Tibial artery (tissue), 4 donors: ENCODE measurements at regions not wholly inside any gene's neighbourhood (a gene's known extent, or its start where the extent isn't known, plus 50 kb on each side); places are given as distances from the start of the nearest gene placed in this dataset.

Experiments used
- DNase-seq, 2 donors: peaks; one replicate each; pipeline ENCODE4 v3.0.0-alpha.2; 2019
- H3K27ac ChIP-seq, 2 donors: fragments of 200-600 bp; sonication (generic) in 1 of 2; 1 replicate in 1 of 2; 2 replicates in 1 of 2; pipeline ENCODE4 v1.5.1; 2018 to 2019; ENCODE audit warnings: mild to moderate bottlenecking in 1 of 2
- H3K27me3 ChIP-seq, 2 donors: fragments of 200-600 bp; sonication (generic) in 1 of 2; one replicate each; pipeline versions ENCODE4 v1.5.1 to v1.6.0; 2016 to 2019
- H3K36me3 ChIP-seq, 3 donors: fragments of 200-600 bp; sonication (generic) in 2 of 3; one replicate each; pipeline ENCODE4 v1.5.1; 2016 to 2019; ENCODE audit warnings: mild to moderate bottlenecking in 2 of 3
- H3K4me1 ChIP-seq, 4 donors: fragments of 200-600 bp; sonication (generic) in 2 of 4; 1 replicate in 3 of 4; 2 replicates in 1 of 4; pipeline ENCODE4 v1.5.1; 2016 to 2019
- H3K4me3 ChIP-seq, 2 donors: fragments of 200-600 bp; sonication (generic) in 1 of 2; 1 replicate in 1 of 2; 2 replicates in 1 of 2; pipeline ENCODE4 v1.5.1; 2018 to 2019; ENCODE audit warnings: mild to moderate bottlenecking in 2 of 2
- H3K9me3 ChIP-seq, 3 donors: fragments of 200-600 bp; sonication (generic) in 1 of 3; one replicate each; pipeline ENCODE4 v1.5.1; 2016 to 2019
- intact Hi-C: fragments of 100-400 bp; cut with DNase I; formaldehyde crosslinking; loops from one replicate; pipeline ENCODE4 v1.15.0; 2023; ENCODE audit warnings: low total_unique reads
- TF ChIP-seq, protein P1 (sequence below), 2 experiments: fragments of 200-600 bp in 1 of 2; fragments of 450-650 bp in 1 of 2; IDR thresholded peaks; one replicate each; pipeline ENCODE4 v1.5.1; 2017 to 2019; ENCODE audit warnings: antibody characterized with exemption in 2 of 2, mild to moderate bottlenecking in 1 of 2, moderate library complexity in 1 of 2

DNA sequence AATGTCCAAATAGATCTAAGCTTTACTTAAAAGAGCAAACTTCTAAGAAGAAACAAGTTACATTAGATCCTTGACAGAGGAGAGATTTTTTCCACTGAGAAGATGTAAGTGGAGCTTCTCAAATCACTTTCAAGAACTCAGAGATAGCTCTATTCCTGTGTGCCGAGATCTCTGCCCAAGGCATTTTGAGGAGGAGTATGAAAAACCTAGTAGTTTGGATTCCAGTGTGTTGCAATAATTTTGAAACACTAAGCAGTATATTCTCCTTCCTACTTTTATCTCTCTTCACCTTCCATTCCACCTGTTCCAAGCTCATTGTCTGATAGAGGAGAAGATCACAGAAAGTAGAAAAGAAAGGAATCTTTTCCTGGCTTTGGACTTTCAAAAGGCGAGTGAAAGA, 192.0 kb upstream of the TANK start:
- H3K27me3 ChIP-seq = no peaks in the 10 kb centered on the region
- TF ChIP-seq, protein P1, sequence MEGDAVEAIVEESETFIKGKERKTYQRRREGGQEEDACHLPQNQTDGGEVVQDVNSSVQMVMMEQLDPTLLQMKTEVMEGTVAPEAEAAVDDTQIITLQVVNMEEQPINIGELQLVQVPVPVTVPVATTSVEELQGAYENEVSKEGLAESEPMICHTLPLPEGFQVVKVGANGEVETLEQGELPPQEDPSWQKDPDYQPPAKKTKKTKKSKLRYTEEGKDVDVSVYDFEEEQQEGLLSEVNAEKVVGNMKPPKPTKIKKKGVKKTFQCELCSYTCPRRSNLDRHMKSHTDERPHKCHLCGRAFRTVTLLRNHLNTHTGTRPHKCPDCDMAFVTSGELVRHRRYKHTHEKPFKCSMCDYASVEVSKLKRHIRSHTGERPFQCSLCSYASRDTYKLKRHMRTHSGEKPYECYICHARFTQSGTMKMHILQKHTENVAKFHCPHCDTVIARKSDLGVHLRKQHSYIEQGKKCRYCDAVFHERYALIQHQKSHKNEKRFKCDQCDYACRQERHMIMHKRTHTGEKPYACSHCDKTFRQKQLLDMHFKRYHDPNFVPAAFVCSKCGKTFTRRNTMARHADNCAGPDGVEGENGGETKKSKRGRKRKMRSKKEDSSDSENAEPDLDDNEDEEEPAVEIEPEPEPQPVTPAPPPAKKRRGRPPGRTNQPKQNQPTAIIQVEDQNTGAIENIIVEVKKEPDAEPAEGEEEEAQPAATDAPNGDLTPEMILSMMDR (IDR thresholded peaks at IDR 0.05) = no peak
- H3K4me3 ChIP-seq = no peak overlapping the region
- H3K9me3 ChIP-seq = no peaks in the 10 kb centered on the region
- no peaks in the 10 kb centered on the region for H3K36me3 ChIP-seq
- H3K4me1 ChIP-seq = peaks cover 0 to 4% (median 2%) of the 10 kb centered on the region in 4 donors
- intact Hi-C loops = loop anchor here (5.0 kb wide), 1 partner anchor 646 kb away; no protein-coding TSS in a partner anchor
- H3K27ac ChIP-seq = no peak overlapping the region
- DNase-seq = no peak

- peaks cover 0 to 4% (median 2%) of the 10 kb centered on the region in 4 donors for H3K4me1 ChIP-seq
- no peaks in the 10 kb centered on the region for H3K36me3 ChIP-seq
- intact Hi-C loops = no loop called here
- H3K4me3 ChIP-seq = peak overlapping the region; percentile 28 to 33
- H3K9me3 ChIP-seq = no peaks in the 10 kb centered on the region
- peak in 1 of 2 donors; percentile 34 for DNase-seq
- no peaks in the 10 kb centered on the region for H3K27me3 ChIP-seq
- H3K27ac ChIP-seq = peak overlapping the region; percentile 26 to 68
- TF ChIP-seq, protein P1 (IDR thresholded peaks at IDR 0.05) = peak; percentile 73 to 79
Observed at GRCh38 chr2:160970052-160970965, 189.9 kb upstream of the TANK start.

DNA sequence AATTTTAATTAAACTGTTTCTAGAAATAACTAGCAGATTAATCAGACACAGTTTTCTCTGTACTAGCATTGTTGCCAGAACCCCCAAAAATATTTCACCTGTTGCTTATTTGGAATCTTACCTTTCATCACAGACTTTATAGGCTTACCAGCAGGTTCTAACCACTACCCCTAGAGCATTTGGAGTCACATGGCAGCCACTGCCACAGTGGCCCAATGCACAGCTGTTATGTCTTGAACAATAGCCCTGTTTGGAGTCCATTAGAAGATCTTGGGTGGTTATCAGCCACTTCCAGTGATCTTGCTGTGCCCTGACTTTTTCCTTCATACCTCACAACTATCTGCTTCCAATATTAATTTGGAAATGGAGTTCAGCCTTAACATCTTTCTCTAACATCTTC, 186.2 kb upstream of the TANK start:
- Histone ChIP-seq H3K27ac (no peak overlapping the region), H3K27me3 (no peaks in the 10 kb centered on the region), H3K9me3 (no peaks in the 10 kb centered on the region), H3K4me1 (peaks cover 0 to 3% (median 0%) of the 10 kb centered on the region in 4 donors), H3K4me3 (no peak overlapping the region), H3K36me3 (no peaks in the 10 kb centered on the region)
- intact Hi-C loops = no loop called here
- TF ChIP-seq, protein P1 (IDR thresholded peaks at IDR 0.05) = no peak
- DNase-seq = no peak

DNA sequence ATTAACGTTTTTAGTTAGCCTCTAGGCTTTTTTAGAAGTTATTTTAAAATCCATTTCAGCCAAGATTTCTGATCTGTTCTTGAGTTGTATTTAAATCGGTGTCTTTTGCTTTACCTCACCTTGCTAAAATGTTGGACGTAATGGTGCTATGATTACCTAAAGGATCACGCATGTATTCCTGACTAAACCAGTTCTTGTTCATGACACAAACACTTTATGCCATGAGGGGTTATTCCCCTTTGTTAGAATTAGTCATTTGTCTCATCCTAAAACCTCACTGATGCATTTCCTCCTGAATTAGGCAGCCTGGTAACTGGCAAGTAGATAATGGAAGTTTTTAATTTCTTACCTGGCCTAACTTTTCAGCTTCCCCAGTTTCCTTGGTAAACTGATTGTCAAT, 185.4 kb upstream of the TANK start:
- TF ChIP-seq, protein P1 (IDR thresholded peaks at IDR 0.05) = no peak
- Histone ChIP-seq H3K4me1 (peaks cover 0 to 3% (median 0%) of the 10 kb centered on the region in 4 donors), H3K9me3 (no peaks in the 10 kb centered on the region), H3K36me3 (no peaks in the 10 kb centered on the region), H3K4me3 (no peak overlapping the region), H3K27ac (no peak overlapping the region), H3K27me3 (no peaks in the 10 kb centered on the region)
- intact Hi-C loops = no loop called here
- DNase-seq = no peak

GRCh38 chr2:160976797-160977196, 183.4 kb upstream of the TANK start:
- Histone ChIP-seq H3K36me3 (no peaks in the 10 kb centered on the region), H3K9me3 (no peaks in the 10 kb centered on the region), H3K4me1 (no peaks in the 10 kb centered on the region), H3K27ac (no peak overlapping the region), H3K27me3 (no peaks in the 10 kb centered on the region), H3K4me3 (no peak overlapping the region)
- DNase-seq = no peak
- TF ChIP-seq, protein P1 (IDR thresholded peaks at IDR 0.05) = no peak
- intact Hi-C loops = no loop called here
